ENCODE measurements at regions not wholly inside any gene's neighbourhood (a gene's known extent, or its start where the extent isn't known, plus 50 kb on each side); places are given as distances from the start of the nearest gene placed in this dataset.

- no peak overlapping the region for H3K4me2 ChIP-seq (ENCODE audit: insufficient read depth, insufficient read length, low read length)
- H2BK15ac ChIP-seq (ENCODE audit: low read depth, low read length) = no peak overlapping the region
- no peaks in the 10 kb centered on the region for H3K79me1 ChIP-seq (ENCODE audit: insufficient read depth, low read depth, low read length, poor library complexity, severe bottlenecking)
- H3K9me3 Mint-ChIP-seq = peaks cover 4 to 8% of the 10 kb centered on the region in 2 experiments; a peak in 3 of 5 replicates
- no peaks in the 10 kb centered on the region; the same call in 1 of the 2 replicates for H3K27me3 Mint-ChIP-seq (ENCODE audit: low read depth)
- no peaks in the 10 kb centered on the region for H3K4me1 ChIP-seq (ENCODE audit: insufficient read depth, low read length)
- H2AFZ ChIP-seq (ENCODE audit: low read length) = no peak overlapping the region
- no peaks in the 10 kb centered on the region for H4K20me1 ChIP-seq (ENCODE audit: control insufficient read depth, insufficient read depth, insufficient read length)
- WGBS (ENCODE audit: extremely low coverage, insufficient read length, low lambda C conversion rate) = no CpG with 5 or more reads among the region's 1 CpG
- DNase-seq = no peak
- H3K56ac ChIP-seq (ENCODE audit: insufficient read length, low read depth, low read length) = no peak overlapping the region
- H3K9me3 ChIP-seq (ENCODE audit: control insufficient read depth, low read depth, low read length) = no peaks in the 10 kb centered on the region
- H4K8ac ChIP-seq (replicated peaks; ENCODE audit: insufficient read length, low read depth, low read length) = no peak overlapping the region
- H3K27me3 ChIP-seq (ENCODE audit: insufficient read depth, low read length) = no peaks in the 10 kb centered on the region
- H3T11ph ChIP-seq (ENCODE audit: low read length) = no peak overlapping the region
- H3K14ac ChIP-seq (ENCODE audit: insufficient read depth, low read length) = no peak overlapping the region
- no peak overlapping the region for H3K4me3 Mint-ChIP-seq
- H3K18ac ChIP-seq (ENCODE audit: insufficient read length, low read depth, low read length) = no peak overlapping the region
- H4K5ac ChIP-seq (ENCODE audit: insufficient read length, low read depth, low read length) = no peak overlapping the region
- no peak overlapping the region for H3K4ac ChIP-seq (ENCODE audit: low read depth, low read length)
- H3K27ac Mint-ChIP-seq = no peak overlapping the region
- 0 out of 7 replicates have a peak, but pooled peaks cover 0 to 10% (median 0%) of the 10 kb centered on the region in 3 experiments for H3K36me3 Mint-ChIP-seq (ENCODE audit: insufficient read depth in 1 of 3, low read depth in 3 of 3)
- no peaks in the 10 kb centered on the region for H3K23me2 ChIP-seq (ENCODE audit: insufficient read length, low read depth, low read length, poor library complexity, severe bottlenecking)
- H2BK5ac ChIP-seq (ENCODE audit: insufficient read length, low read length) = no peak overlapping the region
- H3K23ac ChIP-seq (ENCODE audit: insufficient read length, low read depth, low read length) = no peak overlapping the region
- no peak overlapping the region for H2AK5ac ChIP-seq (ENCODE audit: insufficient read length, low read length)
- no peak overlapping the region for H2BK20ac ChIP-seq (ENCODE audit: low read depth, low read length, poor library complexity, severe bottlenecking)
- no peaks in the 10 kb centered on the region for H3K79me2 ChIP-seq (ENCODE audit: insufficient read depth, low read length)
- H3K4me1 Mint-ChIP-seq = no peaks in the 10 kb centered on the region
- TF ChIP-seq CTCF (conservative IDR thresholded peaks at IDR 0.05) = no peak
- no peak overlapping the region for H3K9ac ChIP-seq (ENCODE audit: extremely low read depth, insufficient read length, low read length)
- H4K91ac ChIP-seq (ENCODE audit: insufficient read length, low read depth, low read length) = no peak overlapping the region
- H2BK120ac ChIP-seq (ENCODE audit: low read depth, low read length, poor library complexity, severe bottlenecking) = no peak overlapping the region
- no peak overlapping the region for H3K27ac ChIP-seq (ENCODE audit: insufficient read length, low read depth, low read length)
- no peak overlapping the region for H2BK12ac ChIP-seq (ENCODE audit: insufficient read length, low read depth, low read length)
Observed at GRCh38 chr7:41319581-41319980, 383.3 kb downstream of the INHBA start.

Data from H9 (cell line).